G401 (cell line): ENCODE measurements at regions not wholly inside any gene's neighbourhood (a gene's known extent, or its start where the extent isn't known, plus 50 kb on each side); places are given as distances from the start of the nearest gene placed in this dataset.
A peak's percentile ranks its signal among the peaks of the same experiment; 100 is the strongest.

Experiments used
- DNase-seq: peaks from one replicate; pipeline ENCODE4 v3.0.0-alpha.2; 2015; ENCODE audit warnings: low spot score
- in situ Hi-C: cut with HindIII; loops from 2 replicates; pipeline ENCODE4 v1.10.0; 2016; ENCODE audit warnings: low sequenced_read_pairs, mixed read lengths

GRCh38 chr4:58935332-58935731 is 1825.1 kb upstream of the IGFBP7 start:
- DNase-seq: no peak
- in situ Hi-C loops: no loop called here

GRCh38 chr4:58936436-58936835 is 1826.3 kb upstream of the IGFBP7 start:
- no peak for DNase-seq
- in situ Hi-C loops: no loop called here

- DNase-seq: no peak
- in situ Hi-C loops: no loop called here
Observed at GRCh38 chr4:58940167-58940566, 1830.0 kb upstream of the IGFBP7 start.

- in situ Hi-C loops: no loop called here
- DNase-seq: no peak
Observed at GRCh38 chr4:58941286-58941685, 1831.1 kb upstream of the IGFBP7 start.

GRCh38 chr4:58953575-58953974 is 1843.4 kb upstream of the IGFBP7 start:
- in situ Hi-C loops: no loop called here
- DNase-seq: no peak

GRCh38 chr4:58957711-58958110 is 1847.5 kb upstream of the IGFBP7 start:
- in situ Hi-C loops: no loop called here

GRCh38 chr4:58961283-58961682 is 1851.1 kb upstream of the IGFBP7 start:
- DNase-seq: no peak
- in situ Hi-C loops: no loop called here

More at GRCh38 chr4:58957711-58958110, 1847.5 kb upstream of the IGFBP7 start:
- no peak for DNase-seq

- in situ Hi-C loops: no loop called here
- DNase-seq: no peak
Observed at GRCh38 chr4:58961925-58962324, 1851.7 kb upstream of the IGFBP7 start.

GRCh38 chr4:58962424-58962823 is 1852.2 kb upstream of the IGFBP7 start:
- in situ Hi-C loops: no loop called here

GRCh38 chr4:58981828-58982227 is 1871.6 kb upstream of the IGFBP7 start:
- in situ Hi-C loops: no loop called here
- DNase-seq: no peak

More at GRCh38 chr4:58962424-58962823, 1852.2 kb upstream of the IGFBP7 start:
- DNase-seq: no peak

- in situ Hi-C loops: no loop called here
- DNase-seq: no peak
Observed at GRCh38 chr4:58983887-58984286, 1873.7 kb upstream of the IGFBP7 start.

GRCh38 chr4:59002148-59002547 is 1892.0 kb upstream of the IGFBP7 start:
- no peak for DNase-seq
- in situ Hi-C loops: no loop called here

- in situ Hi-C loops: no loop called here
- DNase-seq: no peak
Observed at GRCh38 chr4:59024257-59024656, 1914.1 kb upstream of the IGFBP7 start.

- in situ Hi-C loops: no loop called here
- DNase-seq: no peak
Observed at GRCh38 chr4:59037812-59038211, 1927.6 kb upstream of the IGFBP7 start.

- no peak for DNase-seq
- in situ Hi-C loops: no loop called here
Observed at GRCh38 chr4:59039046-59039445, 1928.9 kb upstream of the IGFBP7 start.

- peak; percentile 2 for DNase-seq
- in situ Hi-C loops: no loop called here
Observed at GRCh38 chr4:59044286-59044900, 1934.2 kb upstream of the IGFBP7 start.

GRCh38 chr4:59054086-59054485 is 1943.9 kb upstream of the IGFBP7 start:
- in situ Hi-C loops: no loop called here
- no peak for DNase-seq

GRCh38 chr4:59057804-59058203 is 1947.6 kb upstream of the IGFBP7 start:
- no peak for DNase-seq
- in situ Hi-C loops: no loop called here

- DNase-seq: no peak
- in situ Hi-C loops: no loop called here
Observed at GRCh38 chr4:59058543-59058942, 1948.4 kb upstream of the IGFBP7 start.

GRCh38 chr4:59060002-59060846 is 1950.0 kb upstream of the IGFBP7 start:
- in situ Hi-C loops: no loop called here

GRCh38 chr4:59060895-59061294 is 1950.7 kb upstream of the IGFBP7 start:
- DNase-seq: no peak
- in situ Hi-C loops: no loop called here

More at GRCh38 chr4:59060002-59060846, 1950.0 kb upstream of the IGFBP7 start:
- no peak for DNase-seq
